ENCODE measurements at regions not wholly inside any gene's neighbourhood (a gene's known extent, or its start where the extent isn't known, plus 50 kb on each side); places are given as distances from the start of the nearest gene placed in this dataset.

DNA sequence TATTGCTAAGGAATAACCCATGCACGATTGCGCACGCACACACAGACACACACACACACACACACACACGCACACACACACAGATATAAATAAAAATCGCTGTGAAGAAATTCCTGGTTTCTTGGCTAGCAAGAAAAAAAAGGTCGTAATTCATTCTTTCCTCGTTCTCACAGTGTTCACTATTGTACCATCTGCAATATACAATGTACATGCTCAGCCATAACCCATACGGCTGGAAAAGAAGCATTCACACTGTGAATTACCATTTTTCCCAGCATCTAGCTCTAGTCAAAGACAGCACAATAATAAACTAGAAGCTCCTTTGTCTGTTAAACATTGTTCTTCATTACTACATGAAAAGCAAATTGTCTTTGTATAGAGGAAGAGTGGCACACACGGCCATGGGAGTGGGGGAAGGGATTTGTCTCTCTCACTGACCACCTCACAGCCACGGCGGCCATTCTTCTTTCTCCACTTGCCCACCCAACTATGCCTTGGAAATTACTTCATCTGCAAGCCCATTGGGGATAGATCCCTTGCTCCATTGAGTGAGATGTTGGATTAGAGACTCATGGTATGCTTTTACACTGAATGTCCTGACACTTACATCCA lies 115.3 kb upstream of the ID4 start:
- in situ Hi-C loops (cut with MboI; ENCODE audit: low sequenced_read_pairs): no loop called here
- Histone ChIP-seq H3K18ac (ENCODE audit: low read depth, low read length) (no peak overlapping the region), H2BK15ac (ENCODE audit: low read depth, low read length) (no peak overlapping the region), H4K5ac (ENCODE audit: low read depth, low read length) (no peak overlapping the region), H3K4me3 (ENCODE audit: insufficient read depth, low read depth, low read length) (no peak overlapping the region), H2BK5ac (ENCODE audit: low read depth, low read length, poor library complexity, severe bottlenecking) (no peak overlapping the region), H3K27ac (ENCODE audit: insufficient read depth, low read length) (no peak overlapping the region), H2AK9ac (replicated peaks; ENCODE audit: low read depth, low read length, poor library complexity) (no peak overlapping the region), H3K9me3 (ENCODE audit: control insufficient read depth, insufficient read depth, low read length) (no peaks in the 10 kb centered on the region), H3K79me1 (ENCODE audit: low read depth in 1 of 2, low read length in 2 of 2) (no peaks in the 10 kb centered on the region), H4K20me1 (ENCODE audit: insufficient read depth, low read length) (no peaks in the 10 kb centered on the region), H3K56ac (ENCODE audit: extremely low read depth, insufficient read depth, low read length) (no peak overlapping the region), H3K36me3 (ENCODE audit: control insufficient read depth, insufficient read depth, low read length) (no peaks in the 10 kb centered on the region), H4K8ac (ENCODE audit: low read depth in 2 of 2, low read length in 2 of 2) (no peak overlapping the region), H3K14ac (replicated peaks; ENCODE audit: low read depth, low read length) (no peak overlapping the region), H2AK5ac (ENCODE audit: low read depth, low read length) (peak overlapping the region; percentile 15; the same call in 1 of the 2 replicates), H3K27me3 (ENCODE audit: control insufficient read depth, insufficient read depth, low read length) (no peaks in the 10 kb centered on the region), H3K4me2 (ENCODE audit: low read depth, low read length) (no peak overlapping the region), H4K91ac (ENCODE audit: insufficient read depth, low read depth, low read length) (no peak overlapping the region), H3K9ac (ENCODE audit: low read depth, low read length) (no peak overlapping the region), H2BK20ac (ENCODE audit: low read depth, low read length) (no peak overlapping the region), H3K4me1 (ENCODE audit: control insufficient read depth, insufficient read depth, low read length) (peaks cover 3% of the 10 kb centered on the region), H3K23ac (ENCODE audit: low read depth, low read length) (no peak overlapping the region), H2AFZ (replicated peaks; ENCODE audit: low read length, poor library complexity) (no peak overlapping the region), H2BK120ac (ENCODE audit: low read depth, low read length) (no peak overlapping the region; the same call in 1 of the 2 replicates), H3K4ac (ENCODE audit: low read depth, low read length) (no peak overlapping the region), H3K9me1 (ENCODE audit: insufficient read depth, low read length) (peaks cover 9% of the 10 kb centered on the region)
- dilution Hi-C loops (cut with HindIII; ENCODE audit: low sequenced_read_pairs, unreplicated experiment): no loop called here
- no CpG with 5 or more reads among the region's 11 CpGs for WGBS, 2 experiments (ENCODE audit: extremely low coverage in 2 of 2, insufficient read length in 1 of 2)
- TF ChIP-seq MXI1 (IDR thresholded peaks at IDR 0.05; ENCODE audit: borderline replicate concordance, low read depth, low read length) (no peak), SMC3 (IDR thresholded peaks at IDR 0.05; ENCODE audit: low read depth, low read length) (no peak), RCOR1 (IDR thresholded peaks at IDR 0.05; ENCODE audit: insufficient replicate concordance, low read length) (no peak)
- ChIA-PET CTCF (no interaction called here), POLR2A (ENCODE audit: unreplicated experiment) (no interaction called here)
- no peak for ATAC-seq (ENCODE audit: low read depth)
- intact Hi-C loops (cut with micrococcal nuclease): loop anchor here (5.0 kb wide), 1 partner anchor 80 kb away; no protein-coding TSS in a partner anchor
- DNase-seq: no peak
- BruUV-seq (replicated peaks): no TSS peak

Measured in IMR-90 (cell line).